D721Med (cell line): ENCODE measurements at regions not wholly inside any gene's neighbourhood (a gene's known extent, or its start where the extent isn't known, plus 50 kb on each side); places are given as distances from the start of the nearest gene placed in this dataset.

Experiments used
- DNase-seq: peaks from one replicate; pipeline ENCODE4 v3.0.0; 2011; ENCODE audit warnings: low spot score; ENCODE audit not compliant: insufficient read length
- FAIRE-seq: peaks from 2 replicates; lab custom pipeline; 2011; peaks lifted over from hg19 to GRCh38; lab: Jason Lieb, UNC
- TF ChIP-seq, protein P1 (sequence below): IDR thresholded peaks from 2 replicates; pipeline ENCODE4 v1.5.1; 2012; ENCODE audit warnings: mild to moderate bottlenecking, control low read depth; ENCODE audit not compliant: insufficient read depth; ENCODE audit errors: missing control alignments

DNA sequence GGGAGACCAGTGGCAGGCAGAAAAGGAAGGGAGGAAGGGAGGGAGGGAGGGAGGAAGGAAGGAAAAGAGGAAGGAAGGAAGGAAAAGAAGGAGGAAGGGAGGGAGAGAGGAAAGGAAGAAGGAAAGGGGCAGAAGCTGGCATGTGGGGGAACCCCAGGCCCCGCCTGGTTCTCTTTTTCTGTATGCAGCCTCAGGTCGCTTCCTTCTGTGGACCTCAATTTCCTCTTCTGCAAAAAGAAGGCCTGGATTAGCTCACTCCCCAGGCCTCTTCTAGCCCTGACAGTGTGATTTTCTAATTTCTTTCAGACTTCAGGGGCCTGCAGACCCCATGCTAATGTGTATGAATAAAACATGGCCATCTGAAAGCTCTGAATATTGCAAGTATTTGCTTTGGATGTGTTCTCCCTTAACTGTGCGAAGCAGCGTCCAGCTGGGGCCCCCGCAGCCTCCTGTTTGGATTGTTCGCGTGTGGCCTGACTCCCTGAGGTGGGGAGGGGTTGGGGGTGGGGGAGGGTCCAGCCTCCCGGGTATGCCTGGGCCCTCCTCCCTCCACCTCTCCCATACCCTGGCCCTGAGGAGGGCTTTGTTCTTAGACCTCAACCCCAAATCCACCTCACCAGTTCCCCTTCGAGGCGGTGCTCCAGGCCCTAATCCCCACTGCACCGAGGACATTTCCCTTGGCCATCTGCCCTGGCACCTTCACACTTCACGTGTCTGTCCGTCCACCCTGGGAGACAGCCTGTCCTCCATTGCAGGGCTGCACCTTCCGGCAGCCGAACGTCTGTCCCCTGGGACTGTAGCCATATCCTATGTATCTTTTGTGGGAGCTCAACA, 199.9 kb upstream of the ATP6AP2 start:
- DNase-seq (no peak), FAIRE-seq (no peak)
- TF ChIP-seq, protein P1, sequence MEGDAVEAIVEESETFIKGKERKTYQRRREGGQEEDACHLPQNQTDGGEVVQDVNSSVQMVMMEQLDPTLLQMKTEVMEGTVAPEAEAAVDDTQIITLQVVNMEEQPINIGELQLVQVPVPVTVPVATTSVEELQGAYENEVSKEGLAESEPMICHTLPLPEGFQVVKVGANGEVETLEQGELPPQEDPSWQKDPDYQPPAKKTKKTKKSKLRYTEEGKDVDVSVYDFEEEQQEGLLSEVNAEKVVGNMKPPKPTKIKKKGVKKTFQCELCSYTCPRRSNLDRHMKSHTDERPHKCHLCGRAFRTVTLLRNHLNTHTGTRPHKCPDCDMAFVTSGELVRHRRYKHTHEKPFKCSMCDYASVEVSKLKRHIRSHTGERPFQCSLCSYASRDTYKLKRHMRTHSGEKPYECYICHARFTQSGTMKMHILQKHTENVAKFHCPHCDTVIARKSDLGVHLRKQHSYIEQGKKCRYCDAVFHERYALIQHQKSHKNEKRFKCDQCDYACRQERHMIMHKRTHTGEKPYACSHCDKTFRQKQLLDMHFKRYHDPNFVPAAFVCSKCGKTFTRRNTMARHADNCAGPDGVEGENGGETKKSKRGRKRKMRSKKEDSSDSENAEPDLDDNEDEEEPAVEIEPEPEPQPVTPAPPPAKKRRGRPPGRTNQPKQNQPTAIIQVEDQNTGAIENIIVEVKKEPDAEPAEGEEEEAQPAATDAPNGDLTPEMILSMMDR: no peak

DNA sequence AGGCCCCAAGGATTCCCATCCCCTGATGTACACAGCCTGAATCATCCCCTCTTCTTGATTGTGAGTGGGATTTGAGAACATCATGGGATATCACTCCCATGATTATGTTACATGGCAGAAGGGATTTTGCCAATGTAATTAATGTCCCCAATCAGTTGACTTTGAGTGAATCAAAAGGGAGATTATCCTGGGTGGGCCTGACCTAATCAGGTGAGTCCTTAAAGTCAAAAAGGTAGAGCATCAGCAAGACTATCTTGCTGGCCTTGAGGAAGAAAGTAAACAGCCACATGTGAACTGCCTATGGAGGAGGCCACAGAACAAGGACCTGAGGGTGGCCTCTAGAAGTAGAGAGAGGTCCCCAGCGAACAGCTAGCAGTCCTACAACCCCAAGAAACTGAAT, 203.1 kb upstream of the ATP6AP2 start:
- TF ChIP-seq, protein P1: no peak

DNA sequence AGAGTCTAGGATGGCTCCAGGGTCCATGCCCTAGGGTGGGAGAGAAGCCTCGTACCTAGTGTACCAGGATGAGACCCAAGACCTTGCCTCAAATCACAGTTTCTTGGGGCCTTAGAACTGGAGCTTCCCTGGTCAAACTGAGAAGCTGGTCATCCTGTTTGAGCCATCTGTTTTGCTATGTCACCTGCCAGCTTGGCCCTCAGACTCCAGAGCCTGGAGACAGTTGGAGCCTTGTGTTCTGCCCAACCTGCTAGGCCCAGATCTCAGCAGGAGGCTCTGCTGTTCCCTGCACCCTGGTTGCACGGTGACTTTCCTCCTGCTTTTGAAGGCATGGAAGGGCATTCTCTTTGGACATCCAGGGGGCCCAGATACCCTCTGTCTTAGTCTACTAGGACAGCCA, 206.3 kb upstream of the ATP6AP2 start:
- FAIRE-seq: no peak
- TF ChIP-seq, protein P1: no peak
- no peak for DNase-seq

More for the DNA sequence above, 203.1 kb upstream of the ATP6AP2 start:
- DNase-seq (no peak), FAIRE-seq (no peak)

GRCh38 chrX:40373641-40374040, 207.1 kb upstream of the ATP6AP2 start:
- TF ChIP-seq, protein P1: no peak
- FAIRE-seq (no peak), DNase-seq (no peak)

- peak; percentile 93 for FAIRE-seq
- no peak for DNase-seq
- TF ChIP-seq, protein P1: no peak
These were observed 207.7 kb upstream of the ATP6AP2 start for GRCh38 chrX:40373025-40373424.

DNA sequence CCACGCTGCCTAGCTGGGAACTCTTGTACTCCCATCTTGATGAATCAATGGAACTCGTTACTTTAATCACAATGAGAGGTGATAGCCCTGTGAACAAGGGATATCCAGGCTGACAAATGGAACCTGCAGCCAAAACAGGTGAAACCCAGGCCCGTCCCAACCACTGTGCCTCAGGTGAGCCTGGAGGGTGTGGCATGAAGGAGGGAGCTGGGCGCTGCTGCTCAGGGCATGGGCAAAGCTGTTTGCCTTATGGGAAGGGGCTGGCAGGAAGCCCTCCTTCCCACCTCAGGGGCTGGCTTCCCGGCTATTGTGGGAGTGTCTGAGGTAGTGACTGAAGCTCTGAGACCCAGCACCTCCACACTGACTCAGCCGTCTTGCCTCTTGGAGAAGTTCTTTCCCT, 209.4 kb upstream of the ATP6AP2 start:
- FAIRE-seq: no peak
- TF ChIP-seq, protein P1: no peak
- no peak for DNase-seq

GRCh38 chrX:40368611-40369061, 212.1 kb upstream of the ATP6AP2 start:
- DNase-seq: no peak
- FAIRE-seq: no peak
- TF ChIP-seq, protein P1: no peak
